HS-5 (cell line): ENCODE measurements at regions not wholly inside any gene's neighbourhood (a gene's known extent, or its start where the extent isn't known, plus 50 kb on each side); places are given as distances from the start of the nearest gene placed in this dataset.
A peak's percentile ranks its signal among the peaks of the same experiment; 100 is the strongest.

Experiments
- DNase-seq: peaks from one replicate; pipeline ENCODE4 v3.0.0-alpha.2; 2012; ENCODE audit warnings: low read depth

GRCh38 chr1:80778094-80778840, 1022.5 kb upstream of the ADGRL2 start:
- DNase-seq: no peak

GRCh38 chr1:80776266-80776665, 1024.5 kb upstream of the ADGRL2 start:
- no peak for DNase-seq

- no peak for DNase-seq
Observed at GRCh38 chr1:80769208-80769750, 1031.5 kb upstream of the ADGRL2 start.

GRCh38 chr1:80767711-80768110, 1033.0 kb upstream of the ADGRL2 start:
- DNase-seq: no peak

- no peak for DNase-seq
Observed at GRCh38 chr1:80759354-80759753, 1041.4 kb upstream of the ADGRL2 start.

GRCh38 chr1:80755944-80756343, 1044.8 kb upstream of the ADGRL2 start:
- no peak for DNase-seq

- DNase-seq: no peak
Observed at GRCh38 chr1:80751204-80751603, 1049.5 kb upstream of the ADGRL2 start.

- no peak for DNase-seq
Observed at GRCh38 chr1:80731241-80731894, 1069.4 kb upstream of the ADGRL2 start.

GRCh38 chr1:80722611-80723010, 1078.1 kb upstream of the ADGRL2 start:
- no peak for DNase-seq

- DNase-seq: no peak
Observed at GRCh38 chr1:80706526-80706925, 1094.2 kb upstream of the ADGRL2 start.

- DNase-seq: no peak
Observed at GRCh38 chr1:80678438-80678837, 1122.3 kb upstream of the ADGRL2 start.

- no peak for DNase-seq
Observed at GRCh38 chr1:80675454-80675853, 1125.3 kb upstream of the ADGRL2 start.

GRCh38 chr1:80673935-80674597, 1126.7 kb upstream of the ADGRL2 start:
- no peak for DNase-seq

GRCh38 chr1:80668372-80668771, 1132.4 kb upstream of the ADGRL2 start:
- DNase-seq: no peak

- no peak for DNase-seq
Observed at GRCh38 chr1:80666073-80666472, 1134.7 kb upstream of the ADGRL2 start.

- DNase-seq: no peak
Observed at GRCh38 chr1:80659161-80659560, 1141.6 kb upstream of the ADGRL2 start.

- no peak for DNase-seq
Observed at GRCh38 chr1:80657707-80658106, 1143.0 kb upstream of the ADGRL2 start.

- DNase-seq: no peak
Observed at GRCh38 chr1:80657044-80657643, 1143.6 kb upstream of the ADGRL2 start.

- peak; percentile 20 for DNase-seq
Observed at GRCh38 chr1:80656641-80657040, 1144.1 kb upstream of the ADGRL2 start.

GRCh38 chr1:80656014-80656636, 1144.6 kb upstream of the ADGRL2 start:
- no peak for DNase-seq

GRCh38 chr1:80646053-80646452, 1154.7 kb upstream of the ADGRL2 start:
- no peak for DNase-seq

- no peak for DNase-seq
Observed at GRCh38 chr1:80645621-80646020, 1155.1 kb upstream of the ADGRL2 start.
